ENCODE measurements at regions not wholly inside any gene's neighbourhood (a gene's known extent, or its start where the extent isn't known, plus 50 kb on each side); places are given as distances from the start of the nearest gene placed in this dataset.

GRCh38 chr9:108479989-108480652 is 375.7 kb downstream of the ACTL7B start:
- Histone ChIP-seq H3K36me3 (ENCODE audit: control insufficient read depth in 2 of 2, insufficient read depth in 1 of 2, low read length in 2 of 2) (no peaks in the 10 kb centered on the region), H3K4me1 (ENCODE audit: control insufficient read depth, insufficient read depth, low read length) (peaks cover 8% of the 10 kb centered on the region), H3K9me3 (ENCODE audit: control insufficient read depth, insufficient read depth, low read depth, low read length) (no peaks in the 10 kb centered on the region), H3K27ac (ENCODE audit: extremely low read depth, low read depth, low read length) (no peak overlapping the region), H3K4me3 (ENCODE audit: low read depth, low read length) (no peak overlapping the region)
- POLR2A ChIA-PET = interaction anchor here (0.7 kb wide), 1 partner anchor 19 kb away, joined by 3 read pairs; no protein-coding TSS in a partner anchor
- TF ChIP-seq ZNF555 (tag by site-specific recombination; conservative IDR thresholded peaks at IDR 0.05) = no peak
- TF ChIP-seq KLF10 (tag by site-specific recombination; IDR thresholded peaks at IDR 0.05) = no peak
- TF ChIP-seq, protein P1, sequence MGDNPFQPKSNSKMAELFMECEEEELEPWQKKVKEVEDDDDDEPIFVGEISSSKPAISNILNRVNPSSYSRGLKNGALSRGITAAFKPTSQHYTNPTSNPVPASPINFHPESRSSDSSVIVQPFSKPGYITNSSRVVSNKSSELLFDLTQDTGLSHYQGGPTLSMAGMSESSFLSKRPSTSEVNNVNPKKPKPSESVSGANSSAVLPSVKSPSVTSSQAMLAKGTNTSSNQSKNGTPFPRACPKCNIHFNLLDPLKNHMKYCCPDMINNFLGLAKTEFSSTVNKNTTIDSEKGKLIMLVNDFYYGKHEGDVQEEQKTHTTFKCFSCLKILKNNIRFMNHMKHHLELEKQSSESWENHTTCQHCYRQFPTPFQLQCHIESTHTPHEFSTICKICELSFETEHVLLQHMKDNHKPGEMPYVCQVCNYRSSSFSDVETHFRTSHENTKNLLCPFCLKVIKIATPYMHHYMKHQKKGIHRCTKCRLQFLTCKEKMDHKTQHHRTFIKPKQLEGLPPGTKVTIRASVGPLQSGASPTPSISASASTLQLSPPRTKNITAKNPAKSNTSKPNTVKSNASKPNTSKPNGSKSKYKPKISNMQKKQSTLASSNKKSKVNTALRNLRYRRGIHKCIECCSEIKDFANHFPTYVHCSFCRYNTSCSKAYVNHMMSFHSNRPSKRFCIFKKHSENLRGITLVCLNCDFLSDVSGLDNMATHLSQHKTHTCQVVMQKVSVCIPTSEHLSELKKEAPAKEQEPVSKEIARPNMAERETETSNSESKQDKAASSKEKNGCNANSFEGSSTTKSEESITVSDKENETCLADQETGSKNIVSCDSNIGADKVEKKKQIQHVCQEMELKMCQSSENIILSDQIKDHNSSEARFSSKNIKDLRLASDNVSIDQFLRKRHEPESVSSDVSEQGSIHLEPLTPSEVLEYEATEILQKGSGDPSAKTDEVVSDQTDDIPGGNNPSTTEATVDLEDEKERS (tag by site-specific recombination; IDR thresholded peaks at IDR 0.05) = no peak
- TF ChIP-seq, protein P2, sequence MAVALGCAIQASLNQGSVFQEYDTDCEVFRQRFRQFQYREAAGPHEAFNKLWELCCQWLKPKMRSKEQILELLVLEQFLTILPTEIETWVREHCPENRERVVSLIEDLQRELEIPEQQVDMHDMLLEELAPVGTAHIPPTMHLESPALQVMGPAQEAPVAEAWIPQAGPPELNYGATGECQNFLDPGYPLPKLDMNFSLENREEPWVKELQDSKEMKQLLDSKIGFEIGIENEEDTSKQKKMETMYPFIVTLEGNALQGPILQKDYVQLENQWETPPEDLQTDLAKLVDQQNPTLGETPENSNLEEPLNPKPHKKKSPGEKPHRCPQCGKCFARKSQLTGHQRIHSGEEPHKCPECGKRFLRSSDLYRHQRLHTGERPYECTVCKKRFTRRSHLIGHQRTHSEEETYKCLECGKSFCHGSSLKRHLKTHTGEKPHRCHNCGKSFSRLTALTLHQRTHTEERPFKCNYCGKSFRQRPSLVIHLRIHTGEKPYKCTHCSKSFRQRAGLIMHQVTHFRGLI (tag by site-specific recombination; IDR thresholded peaks at IDR 0.05) = no peak
- no peak for TF ChIP-seq ZNF362 (tag by site-specific recombination; IDR thresholded peaks at IDR 0.05)
- TF ChIP-seq ZNF112 (tag by site-specific recombination; IDR thresholded peaks at IDR 0.05) = no peak
- TF ChIP-seq PRDM2 (tag by site-specific recombination; IDR thresholded peaks at IDR 0.05; ENCODE audit: borderline replicate concordance) = no peak
- TF ChIP-seq, protein P3, sequence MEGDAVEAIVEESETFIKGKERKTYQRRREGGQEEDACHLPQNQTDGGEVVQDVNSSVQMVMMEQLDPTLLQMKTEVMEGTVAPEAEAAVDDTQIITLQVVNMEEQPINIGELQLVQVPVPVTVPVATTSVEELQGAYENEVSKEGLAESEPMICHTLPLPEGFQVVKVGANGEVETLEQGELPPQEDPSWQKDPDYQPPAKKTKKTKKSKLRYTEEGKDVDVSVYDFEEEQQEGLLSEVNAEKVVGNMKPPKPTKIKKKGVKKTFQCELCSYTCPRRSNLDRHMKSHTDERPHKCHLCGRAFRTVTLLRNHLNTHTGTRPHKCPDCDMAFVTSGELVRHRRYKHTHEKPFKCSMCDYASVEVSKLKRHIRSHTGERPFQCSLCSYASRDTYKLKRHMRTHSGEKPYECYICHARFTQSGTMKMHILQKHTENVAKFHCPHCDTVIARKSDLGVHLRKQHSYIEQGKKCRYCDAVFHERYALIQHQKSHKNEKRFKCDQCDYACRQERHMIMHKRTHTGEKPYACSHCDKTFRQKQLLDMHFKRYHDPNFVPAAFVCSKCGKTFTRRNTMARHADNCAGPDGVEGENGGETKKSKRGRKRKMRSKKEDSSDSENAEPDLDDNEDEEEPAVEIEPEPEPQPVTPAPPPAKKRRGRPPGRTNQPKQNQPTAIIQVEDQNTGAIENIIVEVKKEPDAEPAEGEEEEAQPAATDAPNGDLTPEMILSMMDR (tag by site-specific recombination; IDR thresholded peaks at IDR 0.05) = no peak
- TF ChIP-seq ZBTB21 (tag by site-specific recombination; IDR thresholded peaks at IDR 0.05) = no peak
- TF ChIP-seq ZNF747 (tag by site-specific recombination; IDR thresholded peaks at IDR 0.05) = no peak
- TF ChIP-seq, protein P4, sequence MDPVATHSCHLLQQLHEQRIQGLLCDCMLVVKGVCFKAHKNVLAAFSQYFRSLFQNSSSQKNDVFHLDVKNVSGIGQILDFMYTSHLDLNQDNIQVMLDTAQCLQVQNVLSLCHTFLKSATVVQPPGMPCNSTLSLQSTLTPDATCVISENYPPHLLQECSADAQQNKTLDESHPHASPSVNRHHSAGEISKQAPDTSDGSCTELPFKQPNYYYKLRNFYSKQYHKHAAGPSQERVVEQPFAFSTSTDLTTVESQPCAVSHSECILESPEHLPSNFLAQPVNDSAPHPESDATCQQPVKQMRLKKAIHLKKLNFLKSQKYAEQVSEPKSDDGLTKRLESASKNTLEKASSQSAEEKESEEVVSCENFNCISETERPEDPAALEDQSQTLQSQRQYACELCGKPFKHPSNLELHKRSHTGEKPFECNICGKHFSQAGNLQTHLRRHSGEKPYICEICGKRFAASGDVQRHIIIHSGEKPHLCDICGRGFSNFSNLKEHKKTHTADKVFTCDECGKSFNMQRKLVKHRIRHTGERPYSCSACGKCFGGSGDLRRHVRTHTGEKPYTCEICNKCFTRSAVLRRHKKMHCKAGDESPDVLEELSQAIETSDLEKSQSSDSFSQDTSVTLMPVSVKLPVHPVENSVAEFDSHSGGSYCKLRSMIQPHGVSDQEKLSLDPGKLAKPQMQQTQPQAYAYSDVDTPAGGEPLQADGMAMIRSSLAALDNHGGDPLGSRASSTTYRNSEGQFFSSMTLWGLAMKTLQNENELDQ (tag by site-specific recombination; IDR thresholded peaks at IDR 0.05; ENCODE audit: low read depth) = no peak
- TF ChIP-seq ZNF138 (tag by site-specific recombination; IDR thresholded peaks at IDR 0.05; ENCODE audit: borderline replicate concordance) = no peak
- no peak for TF ChIP-seq SCRT2 (tag by site-specific recombination; IDR thresholded peaks at IDR 0.05)
- TF ChIP-seq ZSCAN23 (tag by site-specific recombination; IDR thresholded peaks at IDR 0.05) = no peak
- no peak for TF ChIP-seq ZNF354C (tag by site-specific recombination; IDR thresholded peaks at IDR 0.05; ENCODE audit: borderline replicate concordance, low read depth)
- no peak for TF ChIP-seq ZNF266 (tag by site-specific recombination; IDR thresholded peaks at IDR 0.05; ENCODE audit: low read depth)
- CTCF ChIA-PET = interaction anchor here (0.6 to 0.8 kb wide), 2 partner anchors 51 to 960 kb away, joined by 3 to 6 read pairs; no protein-coding TSS in a partner anchor
